Cerebellar nuclear complex (tissue), 1 donor: ENCODE measurements at regions not wholly inside any gene's neighbourhood (a gene's known extent, or its start where the extent isn't known, plus 50 kb on each side); places are given as distances from the start of the nearest gene placed in this dataset.
"Not testable (repeated sequence)": the region's sequence is repeated elsewhere in the genome, so short reads cannot be mapped to it uniquely, and the experiment has no call there.

Experiments used
- DNase-seq, 2 experiments: peaks; one replicate each; lab custom pipeline; 2025; lab: John Stamatoyannopoulos, UW

DNA sequence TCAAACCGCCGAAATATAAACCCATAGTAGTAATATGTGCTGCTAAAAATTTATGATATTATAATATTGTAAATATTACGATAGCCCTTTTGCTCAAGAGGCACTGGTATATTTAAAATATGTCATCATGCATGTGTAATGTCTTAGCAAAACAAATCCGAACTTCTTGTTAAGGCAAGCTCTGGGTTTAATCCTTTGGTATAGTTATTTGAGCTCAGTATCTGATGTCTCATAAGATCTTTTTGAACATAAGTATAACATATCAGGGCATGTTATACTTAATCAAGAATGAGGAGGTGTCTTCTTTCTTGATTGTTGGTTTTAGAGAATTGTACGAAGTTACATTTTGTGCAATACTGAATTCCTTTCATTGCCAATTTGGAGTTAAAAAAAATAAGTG, 154.1 kb upstream of the CBLB start:
- DNase-seq = no peak

GRCh38 chr3:106025151-106025722, 156.4 kb upstream of the CBLB start:
- DNase-seq = no peak

DNA sequence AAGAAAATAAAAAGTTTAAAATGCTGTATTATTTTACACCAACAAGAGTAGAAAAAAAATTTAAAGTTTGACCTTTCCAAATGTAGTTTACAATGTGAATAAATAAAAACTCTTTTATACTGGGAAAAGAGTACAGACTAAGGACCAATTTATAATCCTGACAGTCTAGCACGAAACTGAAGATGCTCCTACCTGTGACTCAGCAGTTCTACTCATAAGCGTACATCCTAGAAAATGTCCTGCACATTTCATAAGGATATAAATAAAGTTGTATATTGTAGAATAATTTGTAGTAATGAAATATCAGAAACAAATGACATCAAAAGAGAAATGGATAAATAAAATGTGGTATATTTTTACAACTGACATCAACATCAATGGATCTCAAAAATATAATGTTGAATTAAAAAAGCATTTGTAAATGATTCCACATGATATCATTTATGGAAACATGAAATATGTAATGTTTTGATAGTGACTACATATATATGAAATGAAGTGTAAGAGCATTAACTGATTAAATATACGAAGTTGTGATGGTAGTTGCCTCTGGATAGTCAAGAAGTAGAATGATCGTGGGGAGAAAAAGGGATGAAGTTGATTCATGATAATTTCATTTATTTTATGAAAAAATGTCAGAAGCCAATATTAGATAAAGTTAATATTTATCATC, 161.3 kb upstream of the CBLB start:
- DNase-seq = no peak

GRCh38 chr3:106030627-106030963, 161.8 kb upstream of the CBLB start:
- DNase-seq = no peak

DNA sequence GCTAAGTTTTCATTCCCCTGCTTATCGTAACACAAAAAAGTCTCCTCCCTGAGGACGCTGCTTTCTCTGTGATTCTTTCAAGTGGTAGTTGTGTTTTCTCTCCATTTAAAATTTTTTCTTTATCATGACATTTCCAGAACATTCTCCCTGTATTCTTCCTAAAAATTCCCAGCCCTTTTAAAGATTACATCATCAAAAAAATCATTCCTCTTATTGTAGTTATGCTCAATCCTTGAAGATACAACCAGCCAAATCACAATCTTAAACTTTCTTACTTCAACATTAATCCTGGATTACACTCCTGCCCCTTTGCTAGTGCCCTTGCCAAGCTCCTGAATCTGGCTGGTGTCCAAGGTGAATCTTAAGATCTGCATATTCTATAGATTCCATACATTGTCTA, 163.7 kb upstream of the CBLB start:
- DNase-seq = no peak

DNA sequence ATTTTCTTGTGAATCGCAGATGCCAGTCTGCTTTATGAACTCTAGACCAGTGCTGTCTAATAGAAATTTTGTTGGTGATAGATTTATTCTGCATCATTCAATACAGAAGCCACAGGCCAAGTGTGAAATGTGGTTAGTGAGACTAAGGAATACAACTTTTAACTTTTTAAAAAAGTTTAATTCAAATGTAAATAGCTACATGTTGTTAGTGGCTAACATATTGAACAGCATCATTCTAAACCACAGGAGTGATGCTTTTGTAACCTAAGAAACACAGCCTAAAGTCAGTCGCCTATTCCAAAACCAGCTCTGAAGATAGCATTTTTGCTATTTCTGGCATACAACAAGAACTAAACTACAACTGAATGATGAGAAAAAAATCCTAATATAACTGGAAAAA, 164.8 kb upstream of the CBLB start:
- no peak for DNase-seq

DNA sequence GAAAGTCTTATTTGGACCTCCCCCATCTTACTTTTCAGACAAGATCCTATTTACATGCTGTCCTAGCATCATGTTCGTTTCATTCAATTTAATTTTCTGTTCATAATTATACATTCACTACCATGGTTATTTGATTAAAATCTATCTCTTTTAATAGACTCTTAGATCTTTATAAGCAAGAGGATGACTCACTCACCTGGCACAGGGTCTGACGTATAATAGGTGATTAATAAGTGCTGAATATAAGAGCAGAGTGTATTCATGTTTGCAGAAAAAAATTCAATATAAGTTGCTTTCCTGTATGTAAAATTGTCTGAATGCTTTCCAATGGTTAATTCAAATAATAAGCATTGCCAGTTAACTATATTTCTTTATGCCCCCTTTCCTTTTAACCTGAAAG, 165.5 kb upstream of the CBLB start:
- DNase-seq = no peak

- no peak for DNase-seq
Observed at GRCh38 chr3:106035619-106036018, 166.8 kb upstream of the CBLB start.

GRCh38 chr3:106036696-106037095, 167.9 kb upstream of the CBLB start:
- no peak for DNase-seq

DNA sequence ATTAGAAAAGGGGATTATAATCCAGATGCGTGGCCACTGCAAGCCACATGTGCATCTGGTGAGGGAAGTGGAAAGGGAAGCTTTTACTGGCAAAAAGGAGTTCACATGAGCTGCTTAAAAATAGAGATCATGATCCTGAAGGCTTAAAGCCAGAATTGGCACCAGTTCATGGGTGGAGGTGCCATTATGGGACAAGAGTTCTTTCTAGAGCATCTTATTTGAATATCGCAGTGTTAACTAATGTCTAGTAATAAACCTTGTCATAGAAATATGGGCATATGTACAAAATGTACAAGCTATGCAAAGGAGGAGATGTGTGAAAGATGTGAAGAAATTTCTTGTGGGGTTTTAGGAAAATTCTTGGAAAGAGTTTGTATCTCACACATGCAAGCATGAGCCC, 178.4 kb upstream of the CBLB start:
- no peak for DNase-seq

DNA sequence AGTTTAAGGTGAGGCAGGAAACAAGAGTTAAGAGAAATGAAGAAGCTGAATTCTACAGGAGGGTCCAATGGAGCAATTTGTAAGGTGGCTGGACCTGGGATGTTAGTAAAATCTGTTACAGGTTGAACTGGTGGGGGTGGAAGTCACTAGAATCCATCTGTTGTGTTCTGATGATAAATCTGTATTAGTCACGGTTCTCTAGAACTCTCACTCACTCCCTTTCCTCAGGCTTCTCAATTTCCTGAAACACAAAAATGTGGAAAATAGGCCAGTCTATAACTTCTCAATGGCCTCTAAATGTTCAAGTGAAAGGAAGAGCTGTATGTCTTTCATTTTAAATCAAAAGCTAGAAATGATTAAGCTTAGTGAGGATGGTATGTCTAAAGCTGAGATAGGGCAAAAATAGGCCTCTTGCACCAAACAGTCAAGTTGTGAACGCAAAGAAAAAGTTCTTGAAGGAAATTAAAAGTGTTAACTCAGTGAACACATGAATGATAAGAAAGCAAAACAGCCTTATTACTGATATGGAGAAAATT, 180.2 kb upstream of the CBLB start:
- no peak for DNase-seq

DNA sequence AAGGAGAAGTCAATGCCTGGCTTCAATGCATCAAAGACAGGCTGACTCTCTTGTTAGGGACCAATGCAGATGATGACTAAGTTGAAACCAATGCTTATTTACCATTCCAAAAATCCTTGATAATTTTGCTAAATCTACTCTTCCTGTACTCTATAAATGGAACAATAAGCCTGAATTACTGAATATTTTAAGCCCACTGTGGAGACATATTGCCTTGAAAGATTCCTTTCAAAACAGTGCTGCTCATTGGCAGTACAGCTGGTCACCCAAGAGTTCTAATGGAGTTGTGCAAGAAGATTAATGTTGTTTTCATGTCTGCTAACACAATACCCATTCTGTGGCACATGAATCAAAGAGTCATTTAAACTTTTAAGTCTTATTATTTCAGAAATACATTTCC, 181.0 kb upstream of the CBLB start:
- DNase-seq = no peak

GRCh38 chr3:106056931-106057330, 188.1 kb upstream of the CBLB start:
- no peak for DNase-seq

DNA sequence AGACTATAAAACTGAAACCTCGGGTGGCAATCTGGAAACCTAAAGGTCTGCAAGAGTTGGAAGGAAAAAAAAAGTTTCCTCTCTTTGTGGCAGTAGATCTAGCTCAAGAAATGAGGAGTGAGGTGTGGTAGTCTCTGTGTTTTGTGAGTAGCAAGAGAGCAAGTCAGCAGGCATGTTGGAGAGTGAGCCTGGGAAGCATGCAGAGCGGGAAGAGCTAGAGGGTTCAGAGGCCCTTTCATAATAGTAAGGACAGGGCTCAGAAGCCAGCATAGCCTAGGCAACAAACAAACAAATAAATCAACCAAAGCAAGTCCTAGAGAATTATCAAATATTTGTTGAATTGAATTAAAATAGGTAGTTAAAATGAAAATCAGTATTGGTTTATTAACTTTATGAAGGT, 189.7 kb upstream of the CBLB start:
- no peak for DNase-seq

DNA sequence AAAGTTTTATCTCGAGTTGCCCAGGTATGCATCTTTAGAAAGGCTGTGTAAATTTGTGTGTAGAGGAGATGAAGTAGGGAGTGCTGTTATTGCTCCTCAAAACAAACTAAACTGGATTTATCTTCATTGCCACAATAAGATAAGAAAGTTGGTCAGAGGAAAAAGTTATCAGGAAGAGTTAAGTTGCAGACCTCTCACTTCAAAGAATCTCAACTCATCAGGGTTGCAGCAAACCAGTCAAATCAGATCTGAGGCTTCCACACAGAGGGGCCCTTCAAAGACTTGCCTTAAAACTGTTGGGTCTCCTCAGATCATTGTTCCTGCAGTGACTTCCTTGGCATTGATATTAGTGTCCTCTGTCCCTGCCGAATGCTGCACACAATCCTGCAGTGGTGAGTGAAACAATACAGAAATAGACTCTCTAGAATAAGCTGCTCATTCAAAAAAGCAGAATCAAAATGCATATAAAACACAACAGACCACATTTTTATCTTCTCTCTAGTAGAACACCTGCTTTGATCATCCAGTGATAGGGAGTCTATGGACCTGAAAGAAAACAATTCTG, 191.2 kb upstream of the CBLB start:
- no peak for DNase-seq

GRCh38 chr3:106063909-106064308, 195.1 kb upstream of the CBLB start:
- DNase-seq = no peak

DNA sequence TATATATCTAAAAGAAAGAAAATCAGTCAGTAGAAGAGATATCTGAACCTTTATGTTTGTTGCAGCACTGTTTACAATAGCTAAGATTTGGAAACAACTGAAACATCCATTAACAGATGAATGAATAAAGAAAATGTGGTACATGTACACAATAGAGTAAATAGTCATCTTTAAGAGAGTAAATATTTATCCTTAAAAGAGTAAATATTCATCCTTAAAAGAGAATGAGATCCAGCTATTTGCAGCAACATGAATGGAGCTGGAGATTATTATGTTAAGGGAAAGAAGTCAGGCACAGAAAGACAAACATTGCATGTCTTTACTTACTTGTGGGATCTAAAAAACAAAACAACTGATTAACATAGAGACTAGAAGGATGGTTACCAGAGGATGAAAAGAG, 197.0 kb upstream of the CBLB start:
- DNase-seq = no peak

- no peak for DNase-seq
Observed at GRCh38 chr3:106067711-106068110, 198.9 kb upstream of the CBLB start.

DNA sequence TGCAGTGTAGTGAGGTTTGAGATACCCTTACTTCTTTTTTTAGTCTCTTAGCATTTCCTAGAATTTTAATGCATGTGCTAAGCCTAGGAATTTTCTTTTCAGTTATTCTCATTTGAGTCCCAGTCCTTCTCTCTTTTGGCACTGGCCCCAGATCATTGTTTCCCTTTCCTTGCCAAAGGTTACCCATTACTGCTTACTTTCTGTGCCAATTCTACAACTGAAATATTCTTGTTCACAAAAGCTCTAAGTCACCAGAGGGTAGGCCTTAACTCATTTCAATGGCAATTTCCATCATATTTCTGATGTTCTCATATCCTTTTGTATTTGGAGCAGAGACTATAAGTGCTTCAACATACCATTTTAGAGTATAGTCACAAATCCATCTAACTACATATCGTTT, 199.6 kb upstream of the CBLB start:
- no peak for DNase-seq

DNA sequence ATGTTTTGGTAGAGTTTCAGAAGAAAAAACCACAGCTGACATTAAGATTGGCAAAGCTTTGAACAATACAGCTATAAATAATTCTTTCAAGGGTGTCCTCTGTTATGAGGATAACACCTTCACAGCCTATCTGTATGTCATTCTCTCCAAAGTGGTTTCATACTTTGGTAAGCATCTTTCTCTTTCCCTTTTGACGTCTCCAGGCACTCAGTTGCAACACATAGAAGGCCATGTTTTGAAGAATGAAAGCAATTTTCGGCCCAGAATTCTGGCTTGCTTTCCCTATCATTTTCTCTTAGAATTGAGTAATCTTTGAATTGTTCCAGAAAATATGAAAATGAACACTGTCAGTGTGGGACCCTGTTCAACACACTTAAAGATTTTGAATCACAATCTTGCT, 200.0 kb upstream of the CBLB start:
- no peak for DNase-seq

DNA sequence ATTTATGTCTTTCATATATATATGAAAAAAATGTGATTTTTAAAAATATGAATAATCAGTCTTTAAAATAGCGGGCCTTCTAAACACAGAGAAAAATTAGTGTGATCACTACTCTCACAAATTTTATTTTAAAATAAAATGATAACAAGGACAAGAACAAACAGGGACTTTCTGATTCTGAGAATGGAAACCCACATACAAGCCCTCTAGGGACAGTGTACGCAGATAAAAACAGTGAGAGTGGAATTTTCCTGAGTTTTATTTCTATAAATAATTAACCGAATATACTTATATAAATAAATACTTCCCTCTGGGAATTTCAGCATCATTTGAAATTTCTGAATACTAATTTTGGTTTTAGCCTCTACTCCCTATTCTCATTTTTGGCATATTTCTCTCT, 201.4 kb upstream of the CBLB start:
- no peak for DNase-seq

DNA sequence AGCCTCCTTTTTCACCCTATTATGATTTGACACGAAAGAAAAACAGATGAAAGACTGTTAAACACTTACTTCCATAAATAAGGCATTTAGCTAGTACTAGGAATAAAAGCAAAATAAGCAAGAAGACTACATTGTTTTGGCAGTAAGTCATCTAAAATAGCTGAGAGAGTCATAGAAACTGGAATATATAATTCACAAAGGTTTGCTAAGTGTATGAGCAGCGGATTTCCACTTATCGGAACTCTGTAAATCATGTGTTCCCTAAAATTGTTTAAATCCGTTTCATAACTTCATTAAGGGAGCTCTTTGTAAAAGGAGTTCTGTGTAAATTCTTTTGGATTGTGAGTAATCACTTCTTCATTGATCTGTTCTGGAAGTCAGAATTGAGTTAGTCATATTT, 202.5 kb upstream of the CBLB start:
- no peak for DNase-seq

- not testable (repeated sequence) for DNase-seq
Observed at GRCh38 chr3:106072596-106072995, 203.8 kb upstream of the CBLB start.

DNA sequence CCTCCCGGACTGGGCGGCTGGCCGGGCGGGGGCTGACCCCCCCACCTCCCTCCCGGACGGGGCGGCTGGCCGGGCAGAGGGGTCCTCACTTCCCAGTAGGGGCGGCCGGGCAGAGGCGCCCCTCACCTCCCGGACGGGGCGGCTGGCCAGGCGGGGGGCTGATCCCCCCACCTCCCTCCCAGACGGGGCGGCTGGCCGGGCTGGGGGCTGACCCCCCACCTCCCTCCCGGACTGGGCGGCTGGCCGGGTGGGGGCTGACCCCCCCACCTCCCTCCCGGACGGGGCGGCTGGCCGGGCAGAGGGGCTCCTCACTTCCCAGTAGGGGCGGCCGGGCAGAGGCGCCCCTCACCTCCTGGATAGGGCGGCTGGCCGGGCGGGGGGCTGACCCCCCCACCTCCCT, 205.0 kb upstream of the CBLB start:
- DNase-seq = not testable (repeated sequence)
